PFSK-1 (cell line): ENCODE measurements at regions not wholly inside any gene's neighbourhood (a gene's known extent, or its start where the extent isn't known, plus 50 kb on each side); places are given as distances from the start of the nearest gene placed in this dataset.

Source experiments
- FOXP2 ChIP-seq: optimal IDR thresholded peaks from 2 replicates; pipeline ENCODE3; 2011; ENCODE audit warnings: borderline replicate concordance, control low read depth, inconsistent platforms; ENCODE audit not compliant: insufficient read depth; ENCODE audit errors: extremely low read length, extremely low read depth
- POLR2AphosphoS5 ChIP-seq: IDR thresholded peaks from 2 replicates; pipeline ENCODE4 v1.6.1; 2012; ENCODE audit warnings: low read depth, mild to moderate bottlenecking, control low read depth, low read length, moderate library complexity
- REST ChIP-seq, 2 experiments: IDR thresholded peaks; 2 replicates each; pipeline versions ENCODE4 v1.6.1 to v1.8.0; 2011 to 2012; ENCODE audit warnings: low read depth in 2 of 2, low read length in 2 of 2, control low read depth in 1 of 2, inconsistent platforms in 1 of 2, mild to moderate bottlenecking in 1 of 2, moderate library complexity in 1 of 2; ENCODE audit not compliant: insufficient read depth in 1 of 2
- SIN3A ChIP-seq: IDR thresholded peaks from 2 replicates; pipeline ENCODE4 v1.6.1; 2012; ENCODE audit warnings: mild to moderate bottlenecking, low read length, moderate library complexity, borderline replicate concordance; ENCODE audit not compliant: insufficient read depth
- TAF1 ChIP-seq: IDR thresholded peaks from 2 replicates; pipeline ENCODE4 v1.6.1; 2012; ENCODE audit warnings: low read length, control low read depth, borderline replicate concordance; ENCODE audit not compliant: insufficient read depth

- TF ChIP-seq POLR2AphosphoS5 (no peak), REST (IDR thresholded peaks at IDR 0.05; ENCODE audit: insufficient read depth in 1 of 2, low read depth in 2 of 2, low read length in 2 of 2) (no peak), TAF1 (no peak), SIN3A (no peak), FOXP2 (no peak)
Measured at GRCh38 chr7:119708891-119709290, 564.1 kb upstream of the KCND2 start.

- TF ChIP-seq SIN3A (no peak), FOXP2 (no peak), TAF1 (no peak), REST (IDR thresholded peaks at IDR 0.05; ENCODE audit: insufficient read depth in 1 of 2, low read depth in 2 of 2, low read length in 2 of 2) (no peak), POLR2AphosphoS5 (no peak)
Measured at GRCh38 chr7:119711104-119711503, 561.9 kb upstream of the KCND2 start.

GRCh38 chr7:119712886-119713462 lies 560.0 kb upstream of the KCND2 start:
- TF ChIP-seq FOXP2, result no peak
- TF ChIP-seq POLR2AphosphoS5, result no peak

GRCh38 chr7:119713606-119714005 lies 559.4 kb upstream of the KCND2 start:
- TF ChIP-seq FOXP2 (no peak), TAF1 (no peak), POLR2AphosphoS5 (no peak), SIN3A (no peak), REST (IDR thresholded peaks at IDR 0.05; ENCODE audit: insufficient read depth in 1 of 2, low read depth in 2 of 2, low read length in 2 of 2) (no peak)

- TF ChIP-seq TAF1 (no peak), SIN3A (peak; percentile 38; the same call in 1 of the 2 replicates)
Measured at GRCh38 chr7:119720541-119720940, 552.4 kb upstream of the KCND2 start.

- TF ChIP-seq REST (IDR thresholded peaks at IDR 0.05; ENCODE audit: insufficient read depth in 1 of 2, low read depth in 2 of 2, low read length in 2 of 2) (0 out of 4 replicates have a peak, but pooled peaks of 1 of the 2 experiments have one; percentile 50), TAF1 (no peak)
Measured at GRCh38 chr7:119724041-119724792, 548.8 kb upstream of the KCND2 start.
